OCI-LY7 (cell line): ENCODE measurements at regions not wholly inside any gene's neighbourhood (a gene's known extent, or its start where the extent isn't known, plus 50 kb on each side); places are given as distances from the start of the nearest gene placed in this dataset.

Source experiments
- CTCF ChIP-seq: fragments of 200-600 bp; sonication (generic); conservative IDR thresholded peaks from 2 replicates; pipeline ENCODE4 v1.5.1; 2014; ENCODE audit warnings: mild to moderate bottlenecking, antibody characterized with exemption, low read length, moderate library complexity, mixed read lengths
- EZH2phosphoT487 ChIP-seq: fragments of 200-600 bp; sonication (generic); IDR thresholded peaks from 2 replicates; pipeline ENCODE4 v1.6.1; 2018; ENCODE audit warnings: low read depth, borderline replicate concordance, mild to moderate bottlenecking, mixed run types, antibody characterized with exemption, low read length, moderate library complexity, mixed read lengths

- TF ChIP-seq CTCF (no peak), EZH2phosphoT487 (no peak)
Observed at GRCh38 chr2:145154731-145155130, 634.8 kb upstream of the ZEB2 start.
